Activated naive CD4-positive, alpha-beta T cell treated with anti-CD3 and anti-CD28 coated beads for 36 hours (primary cell): ENCODE measurements at regions not wholly inside any gene's neighbourhood (a gene's known extent, or its start where the extent isn't known, plus 50 kb on each side); places are given as distances from the start of the nearest gene placed in this dataset.
"Not testable (repeated sequence)": the region's sequence is repeated elsewhere in the genome, so short reads cannot be mapped to it uniquely, and the experiment has no call there.

Experiments
- CTCF ChIA-PET: fragments of 350-600 bp; sonication (Branson Sonifier 250); formaldehyde crosslinking; loops from one replicate; lab custom pipeline; 2021; ENCODE audit warnings: antibody characterized with exemption; lab: Charles Lee
- DNase-seq: peaks from one replicate; pipeline ENCODE4 v3.0.0-alpha.2; 2020
- H3K27ac Mint-ChIP-seq: one replicate; pipeline ENCODE4 v1.8.0; 2021; ENCODE audit warnings: mild to moderate bottlenecking, mixed read lengths
- H3K27me3 Mint-ChIP-seq: one replicate; pipeline ENCODE4 v1.8.0; 2021; ENCODE audit warnings: low read depth, mixed read lengths
- H3K36me3 Mint-ChIP-seq: one replicate; pipeline ENCODE4 v1.8.0; 2021; ENCODE audit warnings: low read depth, mixed read lengths
- H3K4me1 Mint-ChIP-seq: one replicate; pipeline ENCODE4 v1.8.0; 2021; ENCODE audit warnings: low read depth, mixed read lengths
- H3K4me3 Mint-ChIP-seq: one replicate; pipeline ENCODE4 v1.8.0; 2021; ENCODE audit warnings: mild to moderate bottlenecking, moderate library complexity, mixed read lengths
- H3K9me3 Mint-ChIP-seq: one replicate; pipeline ENCODE4 v1.8.0; 2021; ENCODE audit warnings: mixed read lengths
- intact Hi-C: fragments of 100-400 bp; cut with micrococcal nuclease; formaldehyde crosslinking; loops from one replicate; pipeline ENCODE4 v1.15.1; 2023

DNA sequence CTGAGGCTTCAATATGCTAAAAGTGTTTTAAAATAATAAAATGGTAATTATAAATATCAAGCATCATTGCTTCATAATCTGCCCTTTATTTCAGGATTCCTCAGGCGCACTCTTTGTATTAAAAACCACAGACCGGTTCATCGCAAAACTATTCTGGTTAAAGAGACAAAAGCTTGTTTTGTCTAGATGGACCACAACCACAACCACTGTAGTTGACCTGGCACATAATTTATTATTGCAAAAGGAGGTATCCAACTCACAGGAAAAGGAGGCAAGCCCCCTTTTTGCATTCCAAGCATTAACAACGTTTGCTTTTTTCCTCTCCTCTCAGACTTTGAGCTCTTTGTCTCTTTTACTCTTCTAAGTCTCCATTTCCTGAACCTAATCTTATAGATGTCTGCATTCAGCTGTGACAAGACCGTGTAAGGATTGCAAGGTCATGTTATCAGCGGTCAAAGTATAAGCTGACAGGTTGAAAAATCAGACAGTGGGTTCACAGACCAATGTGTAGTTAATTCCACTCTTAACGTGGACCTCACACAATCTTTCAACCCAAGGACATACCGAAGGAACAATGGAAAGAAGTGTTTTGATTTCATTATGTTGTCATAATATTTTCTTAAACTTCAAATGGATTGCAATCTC is 1057.6 kb downstream of the GALC start:
- DNase-seq, result no peak
- H3K27me3 Mint-ChIP-seq, result no peaks in the 10 kb centered on the region
- intact Hi-C loops, result no loop called here
- no peaks in the 10 kb centered on the region for H3K36me3 Mint-ChIP-seq
- CTCF ChIA-PET, result no interaction called here
- peaks cover 3% of the 10 kb centered on the region for H3K9me3 Mint-ChIP-seq
- H3K4me1 Mint-ChIP-seq, result no peaks in the 10 kb centered on the region
- no peak overlapping the region for H3K4me3 Mint-ChIP-seq
- H3K27ac Mint-ChIP-seq, result no peak overlapping the region

- DNase-seq, result no peak
- H3K27ac Mint-ChIP-seq, result no peak overlapping the region
- peaks cover 3% of the 10 kb centered on the region for H3K9me3 Mint-ChIP-seq
- no peaks in the 10 kb centered on the region for H3K27me3 Mint-ChIP-seq
- CTCF ChIA-PET, result no interaction called here
- intact Hi-C loops, result no loop called here
- no peaks in the 10 kb centered on the region for H3K4me1 Mint-ChIP-seq
- no peak overlapping the region for H3K4me3 Mint-ChIP-seq
- no peaks in the 10 kb centered on the region for H3K36me3 Mint-ChIP-seq
Measured at GRCh38 chr14:86933958-86934595, 1058.9 kb downstream of the GALC start.

- no peak overlapping the region for H3K4me3 Mint-ChIP-seq
- no peak overlapping the region for H3K27ac Mint-ChIP-seq
- CTCF ChIA-PET, result no interaction called here
- H3K27me3 Mint-ChIP-seq, result no peaks in the 10 kb centered on the region
- no peak for DNase-seq
- no peaks in the 10 kb centered on the region for H3K9me3 Mint-ChIP-seq
- no peaks in the 10 kb centered on the region for H3K4me1 Mint-ChIP-seq
- intact Hi-C loops, result no loop called here
- H3K36me3 Mint-ChIP-seq, result no peaks in the 10 kb centered on the region
Measured at GRCh38 chr14:86933460-86933859, 1059.5 kb downstream of the GALC start.

DNA sequence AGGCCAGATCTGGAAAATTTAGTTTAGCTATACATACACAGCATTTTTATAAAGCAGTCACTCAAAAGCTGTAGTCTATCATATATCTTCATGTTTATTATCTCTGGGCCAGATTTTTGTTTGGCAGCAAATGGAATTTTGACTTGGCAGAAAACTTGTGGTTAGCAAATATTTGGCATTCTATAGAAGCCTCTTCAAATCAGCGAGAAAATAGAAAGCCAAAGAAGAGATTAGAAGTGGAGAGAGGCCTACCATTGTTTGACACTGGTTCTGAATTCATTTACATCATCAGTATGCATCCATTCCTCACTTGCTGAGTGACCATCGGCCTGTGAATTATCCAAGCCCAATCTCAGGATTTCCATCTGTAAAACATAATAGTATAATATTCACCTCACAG is 1077.6 kb downstream of the GALC start:
- no peaks in the 10 kb centered on the region for H3K27me3 Mint-ChIP-seq
- no peaks in the 10 kb centered on the region for H3K4me1 Mint-ChIP-seq
- H3K4me3 Mint-ChIP-seq, result no peak overlapping the region
- H3K9me3 Mint-ChIP-seq, result no peaks in the 10 kb centered on the region
- CTCF ChIA-PET, result interaction anchor here (0.7 kb wide), 1 partner anchor 39 kb away, joined by 4 read pairs; no protein-coding TSS in a partner anchor
- intact Hi-C loops, result no loop called here
- H3K36me3 Mint-ChIP-seq, result no peaks in the 10 kb centered on the region
- DNase-seq, result no peak
- no peak overlapping the region for H3K27ac Mint-ChIP-seq

DNA sequence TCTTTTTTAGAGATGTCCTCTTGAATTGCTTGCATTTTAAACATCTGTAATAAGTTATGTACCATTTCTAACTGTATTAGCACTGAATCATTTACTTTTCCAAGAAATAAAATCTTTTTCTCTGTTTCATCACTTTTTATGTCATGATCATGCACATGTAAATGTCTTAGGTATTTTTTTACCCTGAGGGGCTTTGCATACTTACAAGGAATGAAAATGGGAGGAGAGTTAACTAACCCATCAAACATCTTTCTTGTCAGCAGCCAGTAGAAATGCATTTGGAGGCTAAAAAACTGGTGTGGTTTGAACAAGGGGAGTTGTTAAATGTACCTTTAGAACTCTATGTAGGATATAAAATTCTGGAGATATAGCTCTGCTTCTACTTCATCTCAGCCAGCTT is 1080.3 kb downstream of the GALC start:
- H3K27ac Mint-ChIP-seq, result no peak overlapping the region
- no peaks in the 10 kb centered on the region for H3K36me3 Mint-ChIP-seq
- H3K4me3 Mint-ChIP-seq, result no peak overlapping the region
- H3K9me3 Mint-ChIP-seq, result no peaks in the 10 kb centered on the region
- no peak for DNase-seq
- CTCF ChIA-PET, result no interaction called here
- H3K27me3 Mint-ChIP-seq, result no peaks in the 10 kb centered on the region
- intact Hi-C loops, result no loop called here
- H3K4me1 Mint-ChIP-seq, result no peaks in the 10 kb centered on the region

- H3K4me3 Mint-ChIP-seq, result no peak overlapping the region
Measured at GRCh38 chr14:86911486-86911885, 1081.5 kb downstream of the GALC start.

DNA sequence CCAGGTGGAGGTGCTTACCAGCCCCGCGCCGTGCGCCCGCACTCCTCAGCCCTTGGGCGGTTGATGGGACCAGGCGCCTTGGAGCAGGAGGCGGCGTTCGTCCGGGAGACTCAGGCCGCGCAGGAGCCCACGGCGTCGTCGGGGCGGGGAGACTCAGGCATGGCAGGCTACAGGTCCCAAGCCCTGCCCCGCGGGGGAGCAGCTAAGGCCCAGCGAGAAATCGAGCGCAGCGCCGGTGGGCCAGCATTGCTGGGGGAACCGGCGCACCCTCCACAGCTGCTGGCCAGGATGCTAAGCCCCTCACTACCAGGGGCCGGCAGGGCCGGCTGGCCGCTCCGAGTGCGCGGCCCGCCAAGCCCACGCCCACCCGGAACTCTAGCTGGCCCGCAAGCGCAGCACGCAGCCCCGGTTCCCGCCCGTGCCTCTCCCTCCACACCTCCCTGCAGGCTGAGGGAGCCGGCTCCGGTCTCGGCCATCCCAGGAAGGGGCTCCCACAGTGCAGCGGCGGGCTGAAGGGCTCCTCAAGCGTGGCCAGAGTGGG is 1087.5 kb downstream of the GALC start:
- intact Hi-C loops, H3K27ac Mint-ChIP-seq: not testable (repeated sequence)
- CTCF ChIA-PET, result interaction anchor here (1.5 kb wide), 1 partner anchor 10 kb away, joined by 6 read pairs; no protein-coding TSS in a partner anchor

More at GRCh38 chr14:86911486-86911885, 1081.5 kb downstream of the GALC start:
- H3K9me3 Mint-ChIP-seq, result no peaks in the 10 kb centered on the region
- no peak overlapping the region for H3K27ac Mint-ChIP-seq
- H3K4me1 Mint-ChIP-seq, result no peaks in the 10 kb centered on the region
- H3K36me3 Mint-ChIP-seq, result no peaks in the 10 kb centered on the region
- H3K27me3 Mint-ChIP-seq, result no peaks in the 10 kb centered on the region
- intact Hi-C loops, result no loop called here
- CTCF ChIA-PET, result no interaction called here
- no peak for DNase-seq

DNA sequence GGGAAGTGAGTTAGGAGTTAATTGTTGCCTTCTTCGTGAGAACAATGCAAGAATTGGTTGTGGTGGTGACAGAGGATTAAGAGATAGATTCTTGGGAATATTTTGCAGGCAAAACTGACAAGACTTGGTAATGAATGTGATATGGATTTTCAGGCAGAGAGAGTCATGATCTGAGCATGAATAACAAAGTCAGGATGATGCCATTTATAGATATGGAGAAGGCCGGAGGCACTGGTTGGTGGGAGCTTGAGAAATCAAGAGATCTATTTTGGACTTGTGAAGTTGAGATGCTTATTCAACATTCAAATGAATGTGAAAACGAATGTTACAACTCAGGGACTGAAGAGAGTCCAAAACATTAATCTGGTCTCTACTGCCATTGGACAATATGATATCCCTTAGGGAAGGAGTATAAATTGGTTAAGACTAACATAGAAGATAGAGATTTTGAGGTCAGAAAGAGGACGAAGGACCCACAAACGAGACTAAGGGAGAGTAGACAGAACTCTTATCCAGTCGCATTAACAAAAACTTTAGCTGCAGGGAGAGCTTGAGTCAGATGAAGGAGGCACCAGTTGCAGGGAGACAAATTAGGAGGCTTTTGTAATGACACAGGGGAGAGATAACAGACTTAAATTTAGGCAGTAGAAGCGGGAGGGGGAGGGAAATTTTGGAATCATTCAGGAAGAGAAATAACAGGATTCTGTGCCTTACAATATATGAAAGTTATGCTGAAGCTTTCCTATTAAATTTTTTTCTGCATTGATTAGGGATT is 1090.6 kb downstream of the GALC start:
- Mint-ChIP-seq H3K9me3 (no peaks in the 10 kb centered on the region), H3K4me1 (no peaks in the 10 kb centered on the region), H3K27ac (no peak overlapping the region), H3K27me3 (no peaks in the 10 kb centered on the region), H3K4me3 (no peak overlapping the region), H3K36me3 (no peaks in the 10 kb centered on the region)
- no peak for DNase-seq
- intact Hi-C loops, result loop anchor here (5.0 kb wide), 1 partner anchor 440 kb away; no protein-coding TSS in a partner anchor
- CTCF ChIA-PET, result no interaction called here

More for the DNA sequence above, 1087.5 kb downstream of the GALC start:
- not testable (repeated sequence) for H3K36me3 Mint-ChIP-seq, H3K9me3 Mint-ChIP-seq, H3K27me3 Mint-ChIP-seq, H3K4me3 Mint-ChIP-seq, H3K4me1 Mint-ChIP-seq, DNase-seq

DNA sequence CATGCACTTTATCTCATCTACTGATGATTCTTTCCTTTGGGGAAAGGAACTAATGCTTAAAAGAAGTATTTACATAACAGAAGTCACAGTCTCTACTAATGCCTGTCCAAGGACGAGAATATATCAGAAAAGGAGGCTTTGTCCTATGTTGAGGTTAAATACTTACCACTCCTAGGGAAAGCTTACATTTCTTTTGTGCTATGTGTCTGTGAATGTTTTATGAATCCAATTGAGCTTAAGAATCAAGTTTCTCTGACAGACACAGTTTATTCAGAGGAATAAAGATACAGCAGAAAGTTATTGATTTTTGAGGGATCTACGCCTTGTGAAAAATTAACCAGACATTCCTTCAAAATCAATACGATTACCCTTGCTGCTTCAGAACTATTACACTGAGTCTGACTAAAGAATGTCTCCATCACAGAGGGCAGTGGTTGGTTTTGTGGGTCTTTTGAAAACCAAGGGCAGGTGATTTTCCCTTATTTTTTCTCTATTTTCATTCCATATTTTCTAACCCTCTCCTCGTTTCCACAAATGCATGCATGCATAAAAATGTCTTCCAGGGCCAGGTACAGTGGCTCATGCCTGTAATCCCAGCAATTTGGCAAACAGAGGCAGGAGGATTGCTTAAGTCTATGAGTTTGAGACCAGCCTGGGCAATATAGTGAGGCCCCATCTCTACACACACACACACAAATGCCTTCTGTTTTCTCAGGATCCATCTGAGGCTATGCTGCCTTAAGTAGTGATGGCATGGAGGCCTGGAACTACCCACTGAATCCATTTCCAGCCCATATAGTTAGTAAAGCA is 1095.1 kb downstream of the GALC start:
- intact Hi-C loops, result no loop called here
- Mint-ChIP-seq H3K36me3 (no peaks in the 10 kb centered on the region), H3K4me3 (no peak overlapping the region), H3K4me1 (no peaks in the 10 kb centered on the region), H3K9me3 (no peaks in the 10 kb centered on the region), H3K27me3 (no peaks in the 10 kb centered on the region), H3K27ac (no peak overlapping the region)
- no peak for DNase-seq
- CTCF ChIA-PET, result no interaction called here

GRCh38 chr14:86897224-86897623 is 1095.8 kb downstream of the GALC start:
- no peaks in the 10 kb centered on the region for H3K9me3 Mint-ChIP-seq
- DNase-seq, result no peak
- CTCF ChIA-PET, result no interaction called here
- no peaks in the 10 kb centered on the region for H3K27me3 Mint-ChIP-seq
- no peak overlapping the region for H3K4me3 Mint-ChIP-seq
- intact Hi-C loops, result no loop called here
- H3K27ac Mint-ChIP-seq, result no peak overlapping the region
- H3K36me3 Mint-ChIP-seq, result no peaks in the 10 kb centered on the region
- H3K4me1 Mint-ChIP-seq, result no peaks in the 10 kb centered on the region

DNA sequence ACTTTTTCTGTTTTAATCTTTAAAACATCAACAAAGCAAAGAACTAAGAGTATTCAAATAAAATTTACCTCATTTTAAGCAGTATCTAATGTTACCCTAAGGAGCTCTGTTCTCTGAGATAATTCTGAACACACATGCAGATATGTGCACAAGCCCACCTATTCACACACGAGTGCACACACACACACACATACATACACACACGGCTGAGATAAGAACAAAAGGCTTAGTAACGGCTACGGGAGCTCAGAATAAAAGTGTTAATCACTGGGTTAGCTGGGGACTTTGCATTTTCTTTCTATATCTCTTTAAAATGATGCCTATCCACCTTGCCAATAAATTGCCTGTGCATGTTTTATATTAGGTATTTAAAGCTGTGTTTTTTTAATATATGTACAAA is 1096.3 kb downstream of the GALC start:
- intact Hi-C loops, result no loop called here
- Mint-ChIP-seq H3K27me3 (no peaks in the 10 kb centered on the region), H3K9me3 (no peaks in the 10 kb centered on the region), H3K36me3 (no peaks in the 10 kb centered on the region), H3K27ac (no peak overlapping the region), H3K4me3 (no peak overlapping the region), H3K4me1 (no peaks in the 10 kb centered on the region)
- CTCF ChIA-PET, result interaction anchor here (1.8 kb wide), 1 partner anchor 8 kb away, joined by 6 read pairs; no protein-coding TSS in a partner anchor
- DNase-seq, result no peak
